Adipocyte (in vitro differentiated cells): ENCODE measurements at regions not wholly inside any gene's neighbourhood (a gene's known extent, or its start where the extent isn't known, plus 50 kb on each side); places are given as distances from the start of the nearest gene placed in this dataset.

ENCODE experiments used
- DNase-seq: peaks from one replicate; pipeline ENCODE4 v3.0.0-alpha.2; 2015; ENCODE audit warnings: low read depth
- H3K27me3 ChIP-seq: replicated peaks from 2 replicates; pipeline ENCODE4 v1.7.0; 2013; ENCODE audit warnings: mild to moderate bottlenecking, low read length, moderate library complexity; ENCODE audit not compliant: control insufficient read depth, insufficient read depth
- H3K36me3 ChIP-seq: 2 replicates; pipeline ENCODE4 v1.7.0; 2013; ENCODE audit warnings: low read length, mild to moderate bottlenecking, moderate library complexity; ENCODE audit not compliant: control insufficient read depth, insufficient read depth, severe bottlenecking
- H3K4me1 ChIP-seq: 2 replicates; pipeline ENCODE4 v1.7.0; 2013; ENCODE audit warnings: mild to moderate bottlenecking, low read length, moderate library complexity; ENCODE audit not compliant: control insufficient read depth, insufficient read depth
- H3K4me3 ChIP-seq: 2 replicates; pipeline ENCODE4 v1.7.0; 2013; ENCODE audit warnings: mild to moderate bottlenecking, low read length, moderate library complexity
- H3K9ac ChIP-seq: 2 replicates; pipeline ENCODE4 v1.7.0; 2013; ENCODE audit warnings: mild to moderate bottlenecking, low read length, moderate library complexity
- H3K9me3 ChIP-seq: 2 replicates; pipeline ENCODE4 v1.7.0; 2013; ENCODE audit warnings: mild to moderate bottlenecking, low read length, moderate library complexity; ENCODE audit not compliant: control insufficient read depth

DNA sequence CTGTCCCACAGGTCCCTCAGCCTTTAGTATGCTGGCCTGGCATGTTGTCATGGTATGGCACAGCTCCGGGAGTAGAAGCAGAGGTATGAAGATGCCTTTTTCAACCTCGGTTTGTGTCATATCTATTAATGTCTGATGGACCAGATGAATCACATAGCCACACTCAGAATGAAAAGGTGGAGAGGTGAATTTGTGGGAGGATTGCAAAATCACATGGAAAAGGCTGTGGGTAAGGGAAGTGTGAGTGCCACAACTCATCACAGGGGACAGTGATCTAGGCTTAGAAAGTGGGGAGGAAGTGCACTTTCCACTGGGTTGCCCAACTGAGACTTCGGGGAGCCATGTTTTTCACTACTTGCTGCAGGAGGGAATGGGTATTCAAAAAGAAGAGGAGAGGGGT, 190.7 kb downstream of the WDR11 start:
- DNase-seq: no peak
- Histone ChIP-seq H3K27me3 (peaks cover 16% of the 10 kb centered on the region), H3K9me3 (no peaks in the 10 kb centered on the region), H3K9ac (no peak overlapping the region), H3K4me3 (no peak overlapping the region), H3K36me3 (no peaks in the 10 kb centered on the region), H3K4me1 (no peaks in the 10 kb centered on the region)

DNA sequence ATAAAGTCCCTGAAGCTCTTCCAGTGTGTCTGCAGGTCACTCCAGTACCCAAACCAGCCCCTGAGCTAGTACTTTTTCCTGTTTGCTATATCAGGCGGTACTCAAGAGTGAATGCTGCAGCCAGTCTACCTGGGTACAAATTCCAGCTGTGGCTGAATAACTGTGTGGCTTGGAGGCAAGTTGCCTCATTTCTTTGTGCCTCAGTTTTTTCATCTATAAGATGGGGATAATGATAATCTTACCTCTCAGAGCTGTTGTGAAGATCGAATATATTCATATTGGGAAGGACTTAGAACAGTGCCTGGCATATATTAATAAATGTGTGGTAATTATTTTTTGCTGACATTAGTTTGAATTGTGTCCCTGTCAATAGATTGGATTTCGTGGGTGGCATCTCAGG, 191.2 kb downstream of the WDR11 start:
- no peaks in the 10 kb centered on the region for H3K36me3 ChIP-seq
- no peaks in the 10 kb centered on the region for H3K4me1 ChIP-seq
- no peak overlapping the region for H3K4me3 ChIP-seq
- H3K9me3 ChIP-seq: no peaks in the 10 kb centered on the region
- DNase-seq: no peak
- peaks cover 16% of the 10 kb centered on the region for H3K27me3 ChIP-seq
- no peak overlapping the region for H3K9ac ChIP-seq

DNA sequence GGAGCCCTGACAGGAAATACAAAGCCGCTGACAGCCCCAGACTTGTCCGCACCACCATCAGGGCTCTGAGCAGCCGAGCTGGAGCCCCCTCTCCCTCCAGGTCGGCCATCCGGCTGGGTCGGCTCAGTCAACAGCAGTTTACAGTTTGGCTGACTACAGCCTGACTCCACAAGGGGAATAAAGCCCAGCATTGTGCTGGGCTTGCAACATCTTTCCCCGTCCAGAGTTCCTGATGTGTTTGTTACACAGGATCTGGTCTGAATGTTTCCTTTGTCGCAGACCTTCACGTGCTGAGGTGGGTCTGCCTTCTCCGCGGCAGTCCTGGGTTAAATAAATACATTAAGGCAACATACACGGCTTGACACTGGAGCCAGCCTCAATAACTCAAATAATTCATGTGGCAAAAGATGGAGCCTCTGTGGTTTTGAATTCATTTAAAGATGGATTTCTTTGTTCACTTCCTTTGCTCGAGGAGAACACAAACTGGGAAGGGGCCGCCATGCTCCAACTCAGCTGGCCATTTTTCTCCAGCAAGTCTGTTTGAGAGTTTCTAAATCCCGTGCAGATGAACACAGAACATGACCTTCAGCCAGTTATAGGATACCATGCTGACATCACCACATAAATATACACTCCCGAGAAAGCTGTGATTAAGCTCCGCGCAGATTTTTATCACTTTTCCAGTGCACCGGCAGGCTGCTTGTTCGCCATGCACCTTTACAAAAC, 192.1 kb downstream of the WDR11 start:
- Histone ChIP-seq H3K4me1 (no peaks in the 10 kb centered on the region), H3K4me3 (no peak overlapping the region), H3K9me3 (no peaks in the 10 kb centered on the region), H3K27me3 (peaks cover 10% of the 10 kb centered on the region), H3K9ac (no peak overlapping the region), H3K36me3 (no peaks in the 10 kb centered on the region)
- no peak for DNase-seq

DNA sequence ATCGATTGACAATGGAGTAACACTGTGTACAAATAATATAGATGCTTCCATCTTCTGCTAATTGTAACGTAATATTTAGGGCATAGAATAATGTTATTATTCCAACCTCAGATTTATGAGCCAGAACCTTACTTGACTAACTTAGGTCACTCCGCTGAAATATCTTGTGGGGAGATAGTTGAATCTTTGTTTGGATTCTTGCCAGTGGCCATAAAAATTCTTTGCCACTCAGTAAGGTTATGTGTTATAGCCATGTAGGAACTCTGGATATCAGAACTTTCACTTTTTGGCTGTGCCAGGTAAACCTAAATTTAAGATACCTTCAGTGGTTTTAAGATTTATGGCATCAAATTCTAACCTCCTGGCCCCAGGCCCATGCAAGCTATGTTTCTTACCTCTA, 197.6 kb downstream of the WDR11 start:
- no peak for DNase-seq
- Histone ChIP-seq H3K4me3 (no peak overlapping the region), H3K9me3 (no peaks in the 10 kb centered on the region), H3K9ac (no peak overlapping the region), H3K36me3 (no peaks in the 10 kb centered on the region), H3K4me1 (no peaks in the 10 kb centered on the region), H3K27me3 (peaks cover 4% of the 10 kb centered on the region)

DNA sequence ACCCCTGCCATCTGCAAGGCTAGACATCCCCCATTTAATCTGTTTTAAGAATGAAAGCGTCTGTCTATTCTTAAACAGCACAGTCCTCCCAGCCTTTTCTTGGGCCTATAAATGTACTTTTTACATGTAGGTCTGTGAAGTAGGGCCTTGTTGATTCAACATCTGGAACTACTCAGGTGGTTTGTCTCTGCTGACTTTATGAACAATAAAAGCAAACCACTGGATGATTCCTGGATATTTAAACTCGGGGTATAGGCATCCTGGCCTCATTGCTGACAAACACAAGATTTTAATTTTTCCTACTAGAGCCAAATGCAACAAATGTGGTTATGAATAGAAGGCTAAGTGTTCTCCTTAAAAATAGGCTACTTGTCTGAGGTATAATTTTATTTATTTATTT, 198.3 kb downstream of the WDR11 start:
- Histone ChIP-seq H3K4me3 (no peak overlapping the region), H3K36me3 (no peaks in the 10 kb centered on the region), H3K4me1 (no peaks in the 10 kb centered on the region), H3K27me3 (peaks cover 4% of the 10 kb centered on the region), H3K9me3 (no peaks in the 10 kb centered on the region), H3K9ac (no peak overlapping the region)
- DNase-seq: no peak

DNA sequence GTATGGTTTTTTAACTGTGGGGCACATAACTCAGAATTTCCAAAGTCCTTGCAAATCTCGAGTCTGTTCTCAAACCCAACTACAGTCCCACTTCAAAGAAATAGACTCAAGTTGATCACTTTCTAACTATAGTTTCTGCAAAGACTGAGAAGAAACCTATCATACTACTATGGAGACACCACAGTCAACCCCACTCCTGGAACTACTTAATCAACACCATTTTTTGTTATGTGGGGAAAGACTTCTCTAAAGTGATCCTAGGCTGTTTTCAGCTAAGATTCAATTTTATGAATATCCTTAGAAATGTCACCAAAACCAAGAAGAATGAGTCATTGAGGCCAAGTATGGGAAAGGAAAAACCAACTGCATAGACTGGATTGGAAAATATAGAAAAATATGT, 198.8 kb downstream of the WDR11 start:
- Histone ChIP-seq H3K27me3 (peaks cover 4% of the 10 kb centered on the region), H3K4me3 (no peak overlapping the region), H3K4me1 (no peaks in the 10 kb centered on the region), H3K9me3 (no peaks in the 10 kb centered on the region), H3K36me3 (no peaks in the 10 kb centered on the region), H3K9ac (no peak overlapping the region)
- no peak for DNase-seq

DNA sequence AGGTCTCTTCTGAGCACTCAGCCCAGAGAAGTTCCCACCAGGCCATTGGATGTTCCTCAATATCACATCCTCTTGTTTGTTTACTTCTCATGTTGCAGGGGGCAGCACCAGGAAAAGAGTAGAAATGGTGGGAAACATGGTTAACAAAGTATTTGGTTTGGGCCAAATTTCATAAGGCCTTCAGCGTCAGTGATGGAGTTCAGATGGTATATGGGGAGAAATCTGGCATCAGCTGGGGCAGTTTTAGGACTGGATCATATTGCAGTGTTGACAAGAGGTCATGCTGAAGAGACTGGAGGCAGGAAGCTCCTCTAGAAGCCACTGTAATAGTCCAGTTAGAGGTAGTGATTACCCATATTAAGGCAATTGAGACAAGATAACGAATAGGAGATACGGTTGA, 200.0 kb downstream of the WDR11 start:
- H3K9ac ChIP-seq: no peak overlapping the region
- H3K36me3 ChIP-seq: no peaks in the 10 kb centered on the region
- DNase-seq: no peak
- H3K4me1 ChIP-seq: no peaks in the 10 kb centered on the region
- H3K27me3 ChIP-seq: peaks cover 4% of the 10 kb centered on the region
- H3K4me3 ChIP-seq: no peak overlapping the region
- no peaks in the 10 kb centered on the region for H3K9me3 ChIP-seq

DNA sequence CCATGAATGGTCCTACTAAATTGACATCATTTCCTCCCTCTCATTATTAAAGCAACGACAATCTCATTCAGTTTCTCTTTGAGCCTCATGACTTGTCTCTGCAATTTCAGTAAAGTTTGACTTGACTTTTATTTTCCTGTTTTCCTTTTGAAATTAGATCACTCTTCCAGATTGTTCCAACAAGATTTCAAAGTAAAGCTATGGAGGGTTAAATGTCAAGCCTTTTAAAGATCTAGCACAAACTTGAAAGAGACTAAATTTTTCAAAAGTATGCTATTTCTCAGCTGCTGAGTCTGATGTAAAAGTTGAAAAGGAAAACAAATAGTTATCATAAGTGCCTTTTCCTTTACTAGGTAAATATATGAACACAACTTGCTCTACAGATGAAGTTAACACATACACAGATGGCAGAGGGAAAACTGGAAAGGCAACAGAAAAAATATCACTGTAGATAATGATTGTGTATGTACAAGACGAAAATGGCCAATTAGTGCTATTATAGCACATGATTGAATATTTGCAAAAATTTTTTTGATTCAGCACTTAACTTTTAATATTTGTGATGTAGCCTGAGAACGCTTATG, 200.6 kb downstream of the WDR11 start:
- Histone ChIP-seq H3K9me3 (no peaks in the 10 kb centered on the region), H3K4me1 (no peaks in the 10 kb centered on the region), H3K36me3 (no peaks in the 10 kb centered on the region), H3K9ac (no peak overlapping the region), H3K27me3 (peaks cover 4% of the 10 kb centered on the region), H3K4me3 (no peak overlapping the region)
- DNase-seq: no peak

DNA sequence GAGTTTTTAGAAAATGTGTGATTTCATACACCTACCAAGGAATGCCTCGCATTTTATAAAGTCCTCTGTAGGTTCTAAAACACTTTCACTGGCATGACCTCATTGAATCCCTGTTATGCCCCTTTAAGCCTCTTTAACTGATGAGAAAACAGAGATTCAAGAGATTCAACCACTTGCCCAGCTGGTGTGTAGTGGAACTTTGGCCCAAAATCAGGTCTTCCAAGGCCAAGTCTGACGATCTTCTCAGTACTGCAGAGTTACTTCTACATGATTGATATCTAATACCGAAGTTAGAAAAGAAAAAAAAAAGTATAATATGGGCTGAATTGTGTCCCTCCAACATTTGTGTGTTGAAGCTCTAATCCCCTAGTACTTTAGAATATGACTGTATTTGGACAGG, 202.0 kb downstream of the WDR11 start:
- DNase-seq: no peak
- Histone ChIP-seq H3K4me1 (no peaks in the 10 kb centered on the region), H3K4me3 (no peak overlapping the region), H3K27me3 (peaks cover 4% of the 10 kb centered on the region), H3K9me3 (no peaks in the 10 kb centered on the region), H3K9ac (no peak overlapping the region), H3K36me3 (no peaks in the 10 kb centered on the region)

DNA sequence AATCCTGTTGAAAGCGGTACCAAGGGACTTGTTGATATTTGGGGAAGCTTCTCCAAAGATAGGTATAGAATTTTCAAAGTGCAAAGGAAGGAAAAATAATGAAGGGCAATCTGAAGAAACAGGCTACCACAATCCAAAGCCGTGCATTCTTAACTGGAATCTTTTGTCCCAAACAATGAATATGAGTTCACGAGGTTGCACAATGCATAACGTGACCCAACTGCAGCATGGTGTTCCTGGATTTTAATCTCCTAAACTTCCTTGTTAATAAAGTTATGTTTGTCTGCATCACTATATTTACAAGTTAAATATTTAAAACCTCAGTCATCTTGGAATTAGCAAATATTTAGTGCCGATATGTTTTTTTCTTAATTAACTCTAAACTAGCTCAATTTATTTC, 203.7 kb downstream of the WDR11 start:
- H3K4me3 ChIP-seq: no peak overlapping the region
- peaks cover 8% of the 10 kb centered on the region for H3K27me3 ChIP-seq
- H3K4me1 ChIP-seq: no peaks in the 10 kb centered on the region
- no peaks in the 10 kb centered on the region for H3K36me3 ChIP-seq
- DNase-seq: no peak
- H3K9me3 ChIP-seq: no peaks in the 10 kb centered on the region
- H3K9ac ChIP-seq: no peak overlapping the region

DNA sequence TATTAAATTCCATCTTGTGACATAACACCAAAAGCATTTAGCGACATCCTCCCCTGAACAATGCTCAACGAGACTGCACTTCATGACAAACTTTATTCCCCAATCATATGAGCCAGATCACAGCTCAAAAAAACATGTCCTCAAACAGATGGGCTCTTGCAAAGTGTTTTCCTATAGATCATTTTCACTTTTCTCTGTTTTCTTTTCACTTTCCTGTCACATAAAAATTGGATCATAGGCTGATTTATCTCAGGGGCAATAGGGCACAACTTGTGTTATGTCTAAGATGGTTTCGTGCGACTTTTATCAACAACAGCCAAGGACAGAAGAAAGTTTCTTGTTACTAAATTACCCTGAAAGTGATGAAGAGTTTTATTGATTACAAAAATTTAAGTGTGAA, 206.1 kb downstream of the WDR11 start:
- Histone ChIP-seq H3K4me3 (no peak overlapping the region), H3K36me3 (no peaks in the 10 kb centered on the region), H3K4me1 (no peaks in the 10 kb centered on the region), H3K9ac (no peak overlapping the region), H3K9me3 (no peaks in the 10 kb centered on the region), H3K27me3 (peaks cover 10% of the 10 kb centered on the region)
- no peak for DNase-seq

DNA sequence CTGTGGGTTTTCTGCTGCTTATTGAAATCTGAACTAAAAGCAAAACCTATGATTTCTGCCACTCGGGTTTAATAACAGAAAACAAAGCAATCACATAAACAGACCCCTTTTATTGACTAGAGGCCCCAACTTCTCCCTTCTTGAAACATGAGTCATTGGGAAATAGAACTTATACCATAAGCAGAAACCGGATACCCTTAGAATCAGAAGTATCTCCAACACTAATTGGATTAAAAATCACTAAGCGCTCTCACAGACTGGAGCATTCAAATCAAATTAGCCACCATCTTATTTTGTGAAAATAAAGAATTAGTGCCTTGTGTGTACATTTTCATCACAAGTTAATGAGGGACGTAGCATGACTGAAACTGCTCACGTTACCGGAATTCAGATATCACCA, 206.9 kb downstream of the WDR11 start:
- no peak overlapping the region for H3K9ac ChIP-seq
- H3K27me3 ChIP-seq: peaks cover 6% of the 10 kb centered on the region
- DNase-seq: no peak
- H3K36me3 ChIP-seq: no peaks in the 10 kb centered on the region
- H3K4me3 ChIP-seq: no peak overlapping the region
- H3K9me3 ChIP-seq: no peaks in the 10 kb centered on the region
- H3K4me1 ChIP-seq: no peaks in the 10 kb centered on the region
